Caco-2 (cell line): ENCODE measurements at regions not wholly inside any gene's neighbourhood (a gene's known extent, or its start where the extent isn't known, plus 50 kb on each side); places are given as distances from the start of the nearest gene placed in this dataset.

Experiments used
- BruUV-seq: library from RNA; stranded (reverse); fragments of 400-500 nt; replicated peaks from 2 replicates; lab custom pipeline; 2021; lab: Mats Ljungman, UMichigan
- CTCF ChIA-PET: fragments of 300-600 bp; sonication (Branson Sonifier 250); formaldehyde crosslinking; loops from one replicate; lab custom pipeline; 2022; ENCODE audit warnings: antibody characterized with exemption; lab: Charles Lee
- POLR2A ChIA-PET: fragments of 300-600 bp; sonication (Branson Sonifier 250); formaldehyde crosslinking; loops from one replicate; lab custom pipeline; 2022; ENCODE audit warnings: antibody characterized with exemption; lab: Charles Lee
- DNase-seq, 2 experiments: peaks; one replicate each; pipeline versions ENCODE4 v3.0.0 to v3.0.0-alpha.2; 2020 to 2022
- H3K27me3 ChIP-seq: replicated peaks from 2 replicates; pipeline ENCODE4 v1.6.0; 2011; ENCODE audit warnings: low read length; ENCODE audit not compliant: control insufficient read depth, insufficient read depth
- H3K36me3 ChIP-seq: 2 replicates; pipeline ENCODE4 v1.5.1; 2011; ENCODE audit warnings: low read length; ENCODE audit not compliant: control insufficient read depth, insufficient read depth
- H3K4me1 ChIP-seq: fragments of 250-450 bp; sonication (Bioruptor Pico); 2 replicates; pipeline ENCODE4 v1.5.1; 2020; ENCODE audit warnings: mild to moderate bottlenecking
- H3K4me3 ChIP-seq: 2 replicates; pipeline ENCODE4 v1.5.1; 2011; ENCODE audit warnings: low read depth, mild to moderate bottlenecking, control low read depth, low read length
- H3K9me3 ChIP-seq: fragments of 250-450 bp; sonication (Bioruptor Pico); 2 replicates; pipeline ENCODE4 v1.5.1; 2020; ENCODE audit warnings: mild to moderate bottlenecking, moderate library complexity
- H3K27ac Mint-ChIP-seq: one replicate; pipeline ENCODE4 v1.8.0; 2022; ENCODE audit warnings: mixed read lengths; ENCODE audit not compliant: unreplicated experiment
- H3K27me3 Mint-ChIP-seq: one replicate; pipeline ENCODE4 v1.8.0; 2022; ENCODE audit warnings: mixed read lengths; ENCODE audit not compliant: insufficient read depth, unreplicated experiment
- H3K36me3 Mint-ChIP-seq: one replicate; pipeline ENCODE4 v1.8.0; 2022; ENCODE audit warnings: mild to moderate bottlenecking, mixed read lengths; ENCODE audit not compliant: insufficient read depth, unreplicated experiment
- H3K4me1 Mint-ChIP-seq: one replicate; pipeline ENCODE4 v1.8.0; 2022; ENCODE audit warnings: low read depth, mixed read lengths; ENCODE audit not compliant: unreplicated experiment
- H3K4me3 Mint-ChIP-seq: one replicate; pipeline ENCODE4 v1.8.0; 2022; ENCODE audit warnings: mild to moderate bottlenecking, moderate library complexity, mixed read lengths; ENCODE audit not compliant: unreplicated experiment
- H3K9me3 Mint-ChIP-seq: one replicate; pipeline ENCODE4 v1.8.0; 2022; ENCODE audit warnings: mixed read lengths; ENCODE audit not compliant: unreplicated experiment
- CTCF ChIP-seq, 2 experiments: fragments of 200-600 bp in 1 of 2; IDR thresholded peaks; 1 replicate in 1 of 2; 2 replicates in 1 of 2; pipeline versions ENCODE4 v1.5.1 to v1.8.0; 2011 to 2022; ENCODE audit warnings: antibody characterized with exemption in 1 of 2, control low read depth in 1 of 2, inconsistent platforms in 1 of 2, low read depth in 1 of 2, low read length in 1 of 2, mild to moderate bottlenecking in 1 of 2, moderate library complexity in 1 of 2; ENCODE audit not compliant: insufficient read depth in 1 of 2, severe bottlenecking in 1 of 2, unreplicated experiment in 1 of 2
- intact Hi-C: fragments of 100-400 bp; cut with micrococcal nuclease; formaldehyde crosslinking; loops from one replicate; pipeline ENCODE4 v1.10.0; 2022; ENCODE audit not compliant: unreplicated experiment

GRCh38 chr20:39777610-39778009, 815.5 kb downstream of the DHX35 start:
- intact Hi-C loops = no loop called here
- no peak overlapping the region for H3K4me3 Mint-ChIP-seq
- H3K36me3 ChIP-seq = no peaks in the 10 kb centered on the region
- no peaks in the 10 kb centered on the region for H3K4me1 Mint-ChIP-seq
- H3K4me3 ChIP-seq = no peak overlapping the region
- H3K27me3 Mint-ChIP-seq = no peaks in the 10 kb centered on the region
- TF ChIP-seq CTCF (IDR thresholded peaks at IDR 0.05; ENCODE audit: insufficient read depth in 1 of 2, low read depth in 1 of 2, low read length in 1 of 2, severe bottlenecking in 1 of 2, unreplicated experiment in 1 of 2) = no peak
- ChIA-PET POLR2A (no interaction called here), CTCF (no interaction called here)
- peaks cover 5% of the 10 kb centered on the region for H3K9me3 Mint-ChIP-seq
- H3K9me3 ChIP-seq = peaks cover 4% of the 10 kb centered on the region; the same call in 1 of the 2 replicates
- no peaks in the 10 kb centered on the region for H3K27me3 ChIP-seq
- no TSS peak for BruUV-seq
- no peaks in the 10 kb centered on the region for H3K36me3 Mint-ChIP-seq
- no peak for DNase-seq
- H3K4me1 ChIP-seq = no peaks in the 10 kb centered on the region
- no peak overlapping the region for H3K27ac Mint-ChIP-seq

DNA sequence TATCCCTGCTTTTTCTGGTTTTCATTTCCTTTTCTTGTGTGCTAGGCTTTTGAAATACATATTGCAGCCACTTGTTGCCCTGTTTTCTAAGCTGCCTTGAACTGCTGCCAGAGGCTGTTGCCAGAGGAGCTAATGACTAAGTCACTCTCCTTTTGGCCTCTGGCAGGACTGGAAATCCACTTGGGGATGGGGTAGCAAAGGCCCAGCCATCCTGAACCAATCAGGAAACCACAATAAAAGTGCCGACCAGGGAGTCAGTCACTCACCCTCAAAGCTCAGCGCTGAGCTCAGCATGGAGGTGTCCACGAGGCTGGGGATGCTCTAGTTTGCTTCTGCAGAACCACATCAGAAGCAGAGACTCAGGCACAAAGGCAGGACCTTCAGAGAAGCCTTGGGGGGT, 813.0 kb downstream of the DHX35 start:
- no TSS peak for BruUV-seq
- no peak for DNase-seq
- Mint-ChIP-seq H3K27ac (no peak overlapping the region), H3K36me3 (no peaks in the 10 kb centered on the region), H3K4me3 (no peak overlapping the region), H3K27me3 (no peaks in the 10 kb centered on the region), H3K9me3 (peaks cover 8% of the 10 kb centered on the region), H3K4me1 (no peaks in the 10 kb centered on the region)
- Histone ChIP-seq H3K9me3 (no peaks in the 10 kb centered on the region), H3K36me3 (no peaks in the 10 kb centered on the region), H3K4me3 (no peak overlapping the region), H3K27me3 (no peaks in the 10 kb centered on the region), H3K4me1 (no peaks in the 10 kb centered on the region)
- intact Hi-C loops = no loop called here
- ChIA-PET CTCF (interaction anchor here (0.5 kb wide), 1 partner anchor 301 kb away, joined by 3 read pairs; no protein-coding TSS in a partner anchor), POLR2A (no interaction called here)
- no peak for TF ChIP-seq CTCF (IDR thresholded peaks at IDR 0.05; ENCODE audit: insufficient read depth in 1 of 2, low read depth in 1 of 2, low read length in 1 of 2, severe bottlenecking in 1 of 2, unreplicated experiment in 1 of 2)

- no peak for TF ChIP-seq CTCF (IDR thresholded peaks at IDR 0.05; ENCODE audit: insufficient read depth in 1 of 2, low read depth in 1 of 2, low read length in 1 of 2, severe bottlenecking in 1 of 2, unreplicated experiment in 1 of 2)
- no peaks in the 10 kb centered on the region for H3K4me1 Mint-ChIP-seq
- no peaks in the 10 kb centered on the region for H3K27me3 Mint-ChIP-seq
- no peak overlapping the region for H3K4me3 Mint-ChIP-seq
- no peaks in the 10 kb centered on the region for H3K4me1 ChIP-seq
- intact Hi-C loops = no loop called here
- no peaks in the 10 kb centered on the region for H3K36me3 Mint-ChIP-seq
- no TSS peak for BruUV-seq
- no peaks in the 10 kb centered on the region for H3K27me3 ChIP-seq
- DNase-seq = no peak
- no peak overlapping the region for H3K4me3 ChIP-seq
- ChIA-PET POLR2A (no interaction called here), CTCF (interaction anchor here (1.3 kb wide), 1 partner anchor 101 kb away, joined by 5 read pairs; no protein-coding TSS in a partner anchor)
- no peaks in the 10 kb centered on the region for H3K36me3 ChIP-seq
- H3K27ac Mint-ChIP-seq = no peak overlapping the region
- peaks cover 3% of the 10 kb centered on the region; the same call in 1 of the 2 replicates for H3K9me3 ChIP-seq
- peaks cover 16% of the 10 kb centered on the region for H3K9me3 Mint-ChIP-seq
Observed at GRCh38 chr20:39773380-39774000, 811.3 kb downstream of the DHX35 start.
